CD4-positive, alpha-beta T cell (primary cell): ENCODE measurements at regions not wholly inside any gene's neighbourhood (a gene's known extent, or its start where the extent isn't known, plus 50 kb on each side); places are given as distances from the start of the nearest gene placed in this dataset.

Experiments
- ATAC-seq: fragments of 200-7000 bp; cut with Tn5 transposase; one replicate; pipeline ENCODE4 v1.10.0; 2022; ENCODE audit warnings: mild to moderate bottlenecking; ENCODE audit not compliant: poor library complexity
- CTCF ChIA-PET: fragments of 350-600 bp; sonication (Branson Sonifier 250); formaldehyde crosslinking; loops from one replicate; lab custom pipeline; 2021; ENCODE audit warnings: antibody characterized with exemption, inconsistent platforms; lab: Charles Lee
- POLR2A ChIA-PET: fragments of 350-600 bp; sonication (Branson Sonifier 250); formaldehyde crosslinking; loops from one replicate; lab custom pipeline; 2021; ENCODE audit warnings: antibody characterized with exemption, inconsistent platforms; lab: Charles Lee
- DNase-seq, 14 experiments: peaks; one replicate each; pipeline ENCODE4 v3.0.0-alpha.2; 2013 to 2020; ENCODE audit warnings: mixed read lengths in 2 of 14
- H3K27ac ChIP-seq, 2 donors: one replicate each; pipeline versions ENCODE4 v1.5.1 to v1.7.0; 2013; ENCODE audit warnings: low read length in 2 of 2, low read depth in 1 of 2, mild to moderate bottlenecking in 1 of 2
- H3K27me3 ChIP-seq, 2 experiments: 1 replicate in 1 of 2; 2 replicates in 1 of 2; pipeline versions ENCODE4 v1.6.1 to v1.7.0; 2013; ENCODE audit warnings: low read length in 2 of 2, control low read depth in 1 of 2, mild to moderate bottlenecking in 1 of 2, moderate library complexity in 1 of 2; ENCODE audit not compliant: insufficient read depth in 2 of 2, control insufficient read depth in 1 of 2
- H3K36me3 ChIP-seq: one replicate; pipeline ENCODE4 v1.6.1; 2013; ENCODE audit warnings: low read length, control low read depth; ENCODE audit not compliant: insufficient read depth
- H3K4me1 ChIP-seq: one replicate; pipeline ENCODE4 v1.6.1; 2013; ENCODE audit warnings: low read length, control low read depth; ENCODE audit not compliant: insufficient read depth
- H3K4me3 ChIP-seq: one replicate; pipeline ENCODE4 v1.5.1; 2013; ENCODE audit warnings: mild to moderate bottlenecking, low read length, moderate library complexity
- H3K9me3 ChIP-seq, 2 experiments: 1 replicate in 1 of 2; 2 replicates in 1 of 2; pipeline versions ENCODE4 v1.6.1 to v1.7.0; 2013; ENCODE audit warnings: low read length in 2 of 2, mild to moderate bottlenecking in 2 of 2, control low read depth in 1 of 2, moderate library complexity in 1 of 2; ENCODE audit not compliant: control insufficient read depth in 1 of 2, insufficient read depth in 1 of 2
- H3K27ac Mint-ChIP-seq: one replicate; pipeline ENCODE4 v1.8.0; 2020; ENCODE audit warnings: mixed read lengths
- H3K27me3 Mint-ChIP-seq: one replicate; pipeline ENCODE4 v1.8.0; 2021; ENCODE audit warnings: mixed read lengths
- H3K36me3 Mint-ChIP-seq: one replicate; pipeline ENCODE4 v1.8.0; 2021; ENCODE audit warnings: low read depth, mixed read lengths
- H3K4me1 Mint-ChIP-seq: one replicate; pipeline ENCODE4 v1.8.0; 2021; ENCODE audit warnings: low read depth, mixed read lengths
- H3K4me3 Mint-ChIP-seq: one replicate; pipeline ENCODE4 v1.8.0; 2020; ENCODE audit warnings: mild to moderate bottlenecking, mixed read lengths
- H3K9me3 Mint-ChIP-seq: one replicate; pipeline ENCODE4 v1.8.0; 2020; ENCODE audit warnings: mixed read lengths
- intact Hi-C, 2 experiments: fragments of 100-400 bp; cut with DNase I in 1 of 2; cut with micrococcal nuclease in 1 of 2; formaldehyde crosslinking; loops; one replicate each; pipeline versions ENCODE4 v1.15.1 to v1.9.0; 2023 to 2025; cut with DNase I, micrococcal nuclease
- TF ChIP-seq, protein P1 (sequence below): fragments of 200-600 bp; IDR thresholded peaks from one replicate; pipeline ENCODE4 v1.8.0; 2022; ENCODE audit warnings: antibody characterized with exemption, mild to moderate bottlenecking

DNA sequence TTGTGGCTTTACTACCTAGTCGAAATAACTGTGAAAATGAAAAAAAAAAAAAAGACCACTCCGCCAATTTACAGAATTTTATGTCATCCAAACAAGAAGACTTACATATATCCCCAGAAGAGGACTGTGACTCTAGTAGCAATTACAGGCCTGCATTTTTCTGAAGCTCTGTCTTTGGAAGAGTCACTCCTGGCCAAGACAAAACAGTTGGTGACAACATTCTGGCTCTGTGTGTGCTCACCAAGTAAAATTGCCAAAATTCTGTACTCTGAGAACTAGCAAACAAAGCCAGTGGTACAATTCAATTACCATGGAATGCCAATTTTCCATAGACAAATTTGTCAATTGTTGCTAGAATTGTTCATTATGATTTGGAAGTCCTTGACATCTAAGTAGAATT is 311.1 kb downstream of the PDGFC start:
- Histone ChIP-seq H3K9me3 (no peaks in the 10 kb centered on the region), H3K36me3 (no peaks in the 10 kb centered on the region), H3K4me1 (no peaks in the 10 kb centered on the region), H3K4me3 (no peak overlapping the region), H3K27me3 (no peaks in the 10 kb centered on the region), H3K27ac (no peak overlapping the region)
- no peak for DNase-seq
- TF ChIP-seq, protein P1, sequence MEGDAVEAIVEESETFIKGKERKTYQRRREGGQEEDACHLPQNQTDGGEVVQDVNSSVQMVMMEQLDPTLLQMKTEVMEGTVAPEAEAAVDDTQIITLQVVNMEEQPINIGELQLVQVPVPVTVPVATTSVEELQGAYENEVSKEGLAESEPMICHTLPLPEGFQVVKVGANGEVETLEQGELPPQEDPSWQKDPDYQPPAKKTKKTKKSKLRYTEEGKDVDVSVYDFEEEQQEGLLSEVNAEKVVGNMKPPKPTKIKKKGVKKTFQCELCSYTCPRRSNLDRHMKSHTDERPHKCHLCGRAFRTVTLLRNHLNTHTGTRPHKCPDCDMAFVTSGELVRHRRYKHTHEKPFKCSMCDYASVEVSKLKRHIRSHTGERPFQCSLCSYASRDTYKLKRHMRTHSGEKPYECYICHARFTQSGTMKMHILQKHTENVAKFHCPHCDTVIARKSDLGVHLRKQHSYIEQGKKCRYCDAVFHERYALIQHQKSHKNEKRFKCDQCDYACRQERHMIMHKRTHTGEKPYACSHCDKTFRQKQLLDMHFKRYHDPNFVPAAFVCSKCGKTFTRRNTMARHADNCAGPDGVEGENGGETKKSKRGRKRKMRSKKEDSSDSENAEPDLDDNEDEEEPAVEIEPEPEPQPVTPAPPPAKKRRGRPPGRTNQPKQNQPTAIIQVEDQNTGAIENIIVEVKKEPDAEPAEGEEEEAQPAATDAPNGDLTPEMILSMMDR = no peak
- no peak overlapping the region for H3K27ac Mint-ChIP-seq
- H3K27me3 Mint-ChIP-seq = no peaks in the 10 kb centered on the region
- ATAC-seq = no peak
- no peaks in the 10 kb centered on the region for H3K9me3 Mint-ChIP-seq
- H3K4me1 Mint-ChIP-seq = no peaks in the 10 kb centered on the region
- POLR2A ChIA-PET = no interaction called here
- no peak overlapping the region for H3K4me3 Mint-ChIP-seq
- CTCF ChIA-PET = no interaction called here
- intact Hi-C loops = no loop called here
- H3K36me3 Mint-ChIP-seq = no peaks in the 10 kb centered on the region

GRCh38 chr4:156659983-156660382 is 311.6 kb downstream of the PDGFC start:
- no peaks in the 10 kb centered on the region for H3K36me3 Mint-ChIP-seq
- no peak for DNase-seq
- Histone ChIP-seq H3K27me3 (no peaks in the 10 kb centered on the region), H3K9me3 (peaks cover 0 to 2% of the 10 kb centered on the region in 2 experiments), H3K27ac (no peak overlapping the region), H3K36me3 (no peaks in the 10 kb centered on the region), H3K4me1 (no peaks in the 10 kb centered on the region), H3K4me3 (no peak overlapping the region)
- H3K4me1 Mint-ChIP-seq = no peaks in the 10 kb centered on the region
- POLR2A ChIA-PET = no interaction called here
- CTCF ChIA-PET = no interaction called here
- ATAC-seq = no peak
- H3K27me3 Mint-ChIP-seq = no peaks in the 10 kb centered on the region
- intact Hi-C loops = no loop called here
- no peak overlapping the region for H3K27ac Mint-ChIP-seq
- TF ChIP-seq, protein P1 = no peak
- no peak overlapping the region for H3K4me3 Mint-ChIP-seq
- H3K9me3 Mint-ChIP-seq = no peaks in the 10 kb centered on the region

GRCh38 chr4:156659570-156659969 is 312.0 kb downstream of the PDGFC start:
- Mint-ChIP-seq H3K36me3 (no peaks in the 10 kb centered on the region), H3K27ac (no peak overlapping the region), H3K27me3 (no peaks in the 10 kb centered on the region), H3K4me3 (no peak overlapping the region), H3K4me1 (no peaks in the 10 kb centered on the region), H3K9me3 (no peaks in the 10 kb centered on the region)
- peaks cover 0 to 3% of the 10 kb centered on the region in 2 experiments for H3K9me3 ChIP-seq
- CTCF ChIA-PET = no interaction called here
- no peaks in the 10 kb centered on the region for H3K27me3 ChIP-seq
- TF ChIP-seq, protein P1 = no peak
- no peak overlapping the region for H3K4me3 ChIP-seq
- POLR2A ChIA-PET = no interaction called here
- no peak for ATAC-seq
- no peak overlapping the region for H3K27ac ChIP-seq
- H3K4me1 ChIP-seq = no peaks in the 10 kb centered on the region
- no peak for DNase-seq
- no peaks in the 10 kb centered on the region for H3K36me3 ChIP-seq
- intact Hi-C loops = no loop called here
